ENCODE measurements at regions not wholly inside any gene's neighbourhood (a gene's known extent, or its start where the extent isn't known, plus 50 kb on each side); places are given as distances from the start of the nearest gene placed in this dataset.

DNA sequence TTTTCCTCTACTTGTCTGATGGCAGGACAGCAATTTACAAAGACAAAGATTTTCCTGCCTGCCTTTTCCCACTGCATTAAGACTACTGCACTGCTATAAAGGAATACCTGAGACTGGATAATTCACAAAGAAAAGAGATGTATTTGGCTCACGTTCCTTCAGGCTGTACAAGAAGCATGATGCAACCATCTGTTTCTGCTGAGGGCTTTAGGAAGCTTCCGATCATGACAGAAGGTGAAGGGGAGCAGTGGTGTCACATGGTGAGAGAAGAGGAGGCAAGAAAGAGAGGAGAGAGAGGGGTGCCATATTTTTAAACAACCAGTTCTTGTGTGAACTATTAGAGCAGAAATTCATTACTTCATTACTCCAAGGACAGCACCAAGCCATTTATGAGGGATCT is 617.1 kb upstream of the HTR2C start:
- DNase-seq = no peak
- WGBS, 2 donors = 44 to 67% methylated on average over 2 of the region's 2 CpGs
- Histone ChIP-seq H3K9me3 (no peaks in the 10 kb centered on the region), H3K4me3 (no peak overlapping the region), H3K4me1 (no peaks in the 10 kb centered on the region), H3K27me3 (no peaks in the 10 kb centered on the region), H3K27ac (no peak overlapping the region), H3K36me3 (no peaks in the 10 kb centered on the region)
- intact Hi-C loops (cut with DNase I) = no loop called here
- TF ChIP-seq POLR2A (IDR thresholded peaks at IDR 0.05) = no peak
- TF ChIP-seq, protein P1, sequence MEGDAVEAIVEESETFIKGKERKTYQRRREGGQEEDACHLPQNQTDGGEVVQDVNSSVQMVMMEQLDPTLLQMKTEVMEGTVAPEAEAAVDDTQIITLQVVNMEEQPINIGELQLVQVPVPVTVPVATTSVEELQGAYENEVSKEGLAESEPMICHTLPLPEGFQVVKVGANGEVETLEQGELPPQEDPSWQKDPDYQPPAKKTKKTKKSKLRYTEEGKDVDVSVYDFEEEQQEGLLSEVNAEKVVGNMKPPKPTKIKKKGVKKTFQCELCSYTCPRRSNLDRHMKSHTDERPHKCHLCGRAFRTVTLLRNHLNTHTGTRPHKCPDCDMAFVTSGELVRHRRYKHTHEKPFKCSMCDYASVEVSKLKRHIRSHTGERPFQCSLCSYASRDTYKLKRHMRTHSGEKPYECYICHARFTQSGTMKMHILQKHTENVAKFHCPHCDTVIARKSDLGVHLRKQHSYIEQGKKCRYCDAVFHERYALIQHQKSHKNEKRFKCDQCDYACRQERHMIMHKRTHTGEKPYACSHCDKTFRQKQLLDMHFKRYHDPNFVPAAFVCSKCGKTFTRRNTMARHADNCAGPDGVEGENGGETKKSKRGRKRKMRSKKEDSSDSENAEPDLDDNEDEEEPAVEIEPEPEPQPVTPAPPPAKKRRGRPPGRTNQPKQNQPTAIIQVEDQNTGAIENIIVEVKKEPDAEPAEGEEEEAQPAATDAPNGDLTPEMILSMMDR (IDR thresholded peaks at IDR 0.05) = no peak

DNA sequence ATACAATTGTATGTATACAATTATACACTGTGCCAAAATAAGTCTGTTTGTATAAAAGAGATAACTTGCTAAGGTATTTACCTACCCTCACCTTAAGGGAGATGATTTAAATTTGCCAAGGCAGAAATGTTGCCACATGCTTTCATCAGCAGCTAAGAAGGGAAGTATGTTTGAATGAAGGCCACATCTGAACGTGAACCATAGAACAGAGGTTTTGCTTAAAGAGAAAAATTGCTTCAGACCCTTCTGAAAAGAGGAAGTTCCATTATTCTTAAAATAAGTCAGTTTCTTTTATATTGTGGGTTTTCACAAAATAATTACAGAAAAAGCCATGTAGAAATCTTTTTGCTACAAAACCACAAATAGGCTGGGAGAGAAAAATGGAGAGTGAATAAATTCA is 621.5 kb upstream of the HTR2C start:
- DNase-seq = no peak
- intact Hi-C loops (cut with DNase I) = no loop called here
- no peaks in the 10 kb centered on the region for H3K36me3 ChIP-seq
- H3K9me3 ChIP-seq = no peaks in the 10 kb centered on the region
- peaks cover 0 to 3% (median 0%) of the 10 kb centered on the region in 4 donors for H3K27me3 ChIP-seq
- H3K4me1 ChIP-seq = no peaks in the 10 kb centered on the region
- WGBS, 2 donors = 11 to 13% methylated on average over 1 of the region's 1 CpG
- no peak overlapping the region for H3K4me3 ChIP-seq
- no peak overlapping the region for H3K27ac ChIP-seq
- no peak for TF ChIP-seq POLR2A (IDR thresholded peaks at IDR 0.05)
- TF ChIP-seq, protein P1 (IDR thresholded peaks at IDR 0.05) = no peak

DNA sequence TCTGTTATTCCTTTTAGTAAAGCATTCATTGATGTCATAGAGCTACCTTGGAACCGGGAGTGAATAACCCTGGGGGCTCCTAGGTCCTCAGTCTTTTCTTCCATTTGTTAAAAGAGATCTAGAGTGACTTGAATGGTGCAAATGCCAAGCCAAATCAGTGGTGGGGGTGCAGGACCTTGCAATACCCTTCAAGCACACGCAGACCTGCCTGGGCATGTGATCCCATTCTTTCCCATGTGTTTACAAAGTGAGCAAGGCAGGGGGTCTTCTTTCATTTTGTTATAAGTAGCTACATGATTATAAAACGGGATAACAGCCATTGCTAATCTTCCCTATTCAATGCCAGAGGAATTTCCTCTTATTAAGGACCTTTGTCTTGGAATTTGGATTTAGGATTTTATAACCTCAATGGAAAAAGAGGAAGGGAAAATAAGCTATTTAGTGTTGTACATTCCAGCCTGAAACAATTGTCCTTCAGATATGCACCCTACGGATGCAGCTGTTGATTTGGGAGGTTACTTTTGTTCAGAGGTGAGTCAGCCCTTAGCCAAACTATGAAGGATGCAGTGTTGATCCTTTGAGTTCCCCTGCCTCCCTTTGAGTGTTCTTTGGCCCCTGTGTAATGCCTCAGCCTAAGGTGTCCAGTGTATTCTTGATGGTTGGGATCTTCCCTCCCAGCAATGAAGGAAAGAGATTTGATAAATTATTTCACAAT is 623.8 kb upstream of the HTR2C start:
- WGBS, 2 donors = 22 to 39% methylated on average over 3 to 4 of the region's 4 CpGs
- intact Hi-C loops (cut with DNase I) = no loop called here
- peaks cover 0 to 3% (median 0%) of the 10 kb centered on the region in 4 donors for H3K27me3 ChIP-seq
- no peaks in the 10 kb centered on the region for H3K36me3 ChIP-seq
- DNase-seq = no peak
- no peaks in the 10 kb centered on the region for H3K9me3 ChIP-seq
- no peak overlapping the region for H3K27ac ChIP-seq
- TF ChIP-seq POLR2A (IDR thresholded peaks at IDR 0.05) = no peak
- TF ChIP-seq, protein P1 (IDR thresholded peaks at IDR 0.05) = no peak
- no peak overlapping the region for H3K4me3 ChIP-seq
- H3K4me1 ChIP-seq = no peaks in the 10 kb centered on the region

DNA sequence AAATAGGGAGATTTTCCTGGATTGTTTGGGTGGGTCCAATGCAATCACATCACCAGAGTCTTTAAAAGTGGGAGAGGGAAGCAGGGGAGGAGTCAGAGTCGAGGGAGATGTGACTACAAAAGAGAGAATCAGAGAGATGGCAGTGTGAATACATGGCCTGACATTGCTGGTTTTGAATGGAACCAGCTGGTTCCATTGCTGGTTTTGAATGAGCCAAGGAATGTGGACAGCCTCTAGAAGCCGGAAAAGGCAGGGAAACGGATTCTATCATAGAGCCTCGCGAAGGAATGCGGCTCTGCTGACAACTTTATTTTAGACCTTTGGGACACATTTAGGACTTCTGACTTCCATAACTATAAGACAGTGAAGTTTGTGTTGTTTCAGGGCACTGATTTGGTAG is 627.0 kb upstream of the HTR2C start:
- H3K27me3 ChIP-seq = peaks cover 0 to 3% (median 0%) of the 10 kb centered on the region in 4 donors
- no peak overlapping the region for H3K4me3 ChIP-seq
- no peaks in the 10 kb centered on the region for H3K36me3 ChIP-seq
- H3K27ac ChIP-seq = no peak overlapping the region
- H3K4me1 ChIP-seq = no peaks in the 10 kb centered on the region
- DNase-seq = no peak
- intact Hi-C loops (cut with DNase I) = no loop called here
- TF ChIP-seq, protein P1 (IDR thresholded peaks at IDR 0.05) = no peak
- TF ChIP-seq POLR2A (IDR thresholded peaks at IDR 0.05) = no peak
- WGBS, 2 donors = 70 to 80% methylated on average over 6 of the region's 6 CpGs
- H3K9me3 ChIP-seq = no peaks in the 10 kb centered on the region

DNA sequence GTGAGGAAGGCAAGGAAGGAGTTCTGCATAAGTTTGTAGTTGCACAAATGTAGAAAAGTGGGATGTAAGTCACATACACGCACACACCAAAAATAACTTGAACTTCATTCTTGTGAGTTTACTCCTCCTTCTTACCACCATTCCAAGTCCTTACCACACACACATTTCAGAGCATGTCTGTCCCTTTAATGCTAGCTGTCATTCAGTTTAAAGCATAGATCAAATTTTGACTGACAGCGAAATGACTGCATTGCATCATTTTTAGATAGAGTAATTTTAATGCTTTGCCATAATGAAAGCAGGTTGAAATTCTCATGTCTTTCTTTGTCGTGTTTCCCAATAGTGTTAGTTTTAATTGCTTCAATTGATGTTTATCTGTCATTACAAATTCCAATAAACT is 629.6 kb upstream of the HTR2C start:
- no peak for DNase-seq
- Histone ChIP-seq H3K4me1 (no peaks in the 10 kb centered on the region), H3K4me3 (no peak overlapping the region), H3K36me3 (no peaks in the 10 kb centered on the region), H3K27me3 (no peaks in the 10 kb centered on the region), H3K27ac (no peak overlapping the region), H3K9me3 (no peaks in the 10 kb centered on the region)
- 63 to 70% methylated on average over 3 of the region's 3 CpGs for WGBS, 2 donors
- no peak for TF ChIP-seq POLR2A (IDR thresholded peaks at IDR 0.05)
- TF ChIP-seq, protein P1 (IDR thresholded peaks at IDR 0.05) = no peak
- intact Hi-C loops (cut with DNase I) = no loop called here

Measured in esophagus squamous epithelium (tissue), 5 donors.